ENCODE measurements at regions not wholly inside any gene's neighbourhood (a gene's known extent, or its start where the extent isn't known, plus 50 kb on each side); places are given as distances from the start of the nearest gene placed in this dataset.
A peak's percentile ranks its signal among the peaks of the same experiment; 100 is the strongest.

DNA sequence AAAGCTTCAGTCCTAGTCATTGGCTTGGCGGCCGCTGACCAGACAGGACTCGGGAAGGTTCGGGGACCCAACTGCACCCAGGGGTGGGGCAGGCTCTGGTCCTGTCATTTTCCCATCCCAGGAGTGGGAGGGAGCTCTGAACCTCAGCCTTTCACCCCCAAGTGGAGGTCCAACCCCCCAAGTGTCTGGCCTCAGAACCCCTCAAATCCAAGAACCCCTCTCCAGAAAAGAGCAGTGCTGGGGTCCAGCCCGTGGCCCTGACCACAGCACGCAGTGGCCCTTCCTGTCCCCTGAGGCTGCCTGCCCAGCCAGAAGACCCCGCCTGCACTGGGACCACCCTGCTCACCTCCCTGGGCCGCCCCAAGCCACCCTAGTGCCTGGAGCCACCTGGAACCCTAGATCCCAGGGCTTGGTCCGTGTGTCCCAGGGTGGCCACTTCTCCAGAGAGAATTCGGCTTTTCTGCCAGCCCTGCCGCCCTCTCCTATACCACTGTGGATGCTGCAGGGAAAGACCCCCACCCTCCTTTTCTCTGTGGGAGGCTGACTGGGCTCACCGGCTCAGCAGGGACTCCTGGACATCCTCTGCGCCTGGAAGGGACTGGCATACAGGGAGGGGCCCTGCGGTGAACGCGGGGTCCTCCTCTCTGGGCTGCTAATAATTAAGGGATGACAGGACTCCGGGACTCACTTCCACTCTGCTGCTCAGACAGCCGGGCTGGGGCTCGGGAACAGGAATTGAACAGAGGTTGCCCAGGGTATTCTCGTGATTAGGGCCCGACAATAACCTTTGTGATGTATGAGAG, 326.9 kb upstream of the SFSWAP start:
- H3K9me3 ChIP-seq (ENCODE audit: control insufficient read depth in 4 of 4, insufficient read depth in 3 of 4, low read length in 3 of 4) = peaks cover 0 to 3% (median 0%) of the 10 kb centered on the region in 4 donors
- WGBS, 2 donors = 56 to 67% methylated on average over 21 of the region's 21 CpGs
- no peak overlapping the region for H3K27ac ChIP-seq (ENCODE audit: low read depth in 1 of 2, low read length in 1 of 2)
- no peaks in the 10 kb centered on the region for H3K36me3 ChIP-seq (ENCODE audit: control insufficient read depth in 4 of 4, insufficient read depth in 4 of 4, low read length in 4 of 4)
- no peak for TF ChIP-seq CTCF (IDR thresholded peaks at IDR 0.05; ENCODE audit: control extremely low read depth, extremely low read depth)
- no peak overlapping the region for H3K9ac ChIP-seq (ENCODE audit: insufficient read depth in 1 of 2, low read length in 2 of 2)
- DNase-seq (no peak), ATAC-seq (ENCODE audit: insufficient read depth, low FRiP score) (peak; percentile 12)
- peaks cover 3 to 26% (median 7%) of the 10 kb centered on the region in 3 donors for H3K27me3 ChIP-seq (ENCODE audit: control insufficient read depth in 3 of 3, insufficient read depth in 3 of 3, low read length in 2 of 3)
- peaks cover 0 to 9% (median 0%) of the 10 kb centered on the region in 5 donors for H3K4me1 ChIP-seq (ENCODE audit: control insufficient read depth in 5 of 5, insufficient read depth in 5 of 5, low read length in 5 of 5)
- H3K4me3 ChIP-seq = no peak overlapping the region

- ATAC-seq (ENCODE audit: insufficient read depth, low FRiP score) (no peak), DNase-seq (no peak)
- Histone ChIP-seq H3K36me3 (ENCODE audit: control insufficient read depth in 4 of 4, insufficient read depth in 4 of 4, low read length in 4 of 4) (no peaks in the 10 kb centered on the region), H3K4me1 (ENCODE audit: control insufficient read depth in 5 of 5, insufficient read depth in 5 of 5, low read length in 5 of 5) (peaks cover 0 to 9% (median 0%) of the 10 kb centered on the region in 5 donors), H3K27ac (ENCODE audit: low read depth in 1 of 2, low read length in 1 of 2) (no peak overlapping the region), H3K9me3 (ENCODE audit: control insufficient read depth in 4 of 4, insufficient read depth in 3 of 4, low read length in 3 of 4) (peaks cover 0 to 2% (median 0%) of the 10 kb centered on the region in 4 donors), H3K27me3 (ENCODE audit: control insufficient read depth in 3 of 3, insufficient read depth in 3 of 3, low read length in 2 of 3) (peaks cover 3 to 25% (median 4%) of the 10 kb centered on the region in 3 donors), H3K9ac (ENCODE audit: insufficient read depth in 1 of 2, low read length in 2 of 2) (no peak overlapping the region), H3K4me3 (no peak overlapping the region)
- TF ChIP-seq CTCF (IDR thresholded peaks at IDR 0.05; ENCODE audit: control extremely low read depth, extremely low read depth) = no peak
- WGBS, 2 donors = 55 to 67% methylated on average over 8 of the region's 8 CpGs
These were observed 326.4 kb upstream of the SFSWAP start for GRCh38 chr12:131384544-131384855.

DNA sequence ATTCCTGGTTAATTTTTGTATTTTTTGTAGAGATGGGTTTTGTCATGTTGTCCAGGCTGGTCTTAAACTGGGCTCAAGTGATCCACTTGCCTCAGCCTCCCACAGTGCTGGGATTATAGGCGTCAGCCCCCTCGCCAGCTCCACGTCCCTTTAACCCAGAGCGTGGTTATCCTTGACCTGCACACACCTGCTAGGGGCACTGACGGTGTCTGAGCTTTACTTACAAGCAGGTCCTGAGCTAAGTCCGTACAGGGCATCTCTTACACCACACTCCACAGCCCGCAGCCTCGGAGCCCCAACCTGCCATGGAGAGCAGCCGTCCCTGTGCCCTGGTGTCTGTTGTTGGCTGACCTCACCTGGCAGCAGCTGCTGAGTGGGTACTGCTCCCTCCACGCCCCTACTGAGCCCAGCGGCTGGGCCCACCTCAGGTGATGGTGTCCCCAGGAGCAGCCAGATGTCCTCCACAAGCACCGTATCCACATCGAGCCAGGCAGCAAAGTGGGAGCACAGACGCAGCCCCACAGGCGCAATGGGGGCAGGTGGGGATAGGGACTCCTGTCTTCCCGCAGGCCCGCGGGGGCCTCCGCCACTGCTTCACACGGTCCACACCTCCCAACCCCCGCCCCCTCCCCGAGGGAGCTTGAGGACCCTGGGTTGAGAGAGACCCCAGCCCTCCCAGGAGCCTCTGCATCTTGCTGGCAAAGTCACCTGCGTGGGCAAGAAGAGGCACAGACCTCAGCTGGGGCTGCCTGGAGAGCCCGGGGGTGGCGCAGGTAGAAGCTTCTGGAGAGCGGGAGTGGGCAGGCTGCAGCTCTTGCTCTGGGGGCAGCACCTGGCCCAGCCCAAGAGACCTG, 325.4 kb upstream of the SFSWAP start:
- ATAC-seq (ENCODE audit: insufficient read depth, low FRiP score) (no peak), DNase-seq (no peak)
- Histone ChIP-seq H3K27ac (ENCODE audit: low read depth in 1 of 2, low read length in 1 of 2) (no peak overlapping the region), H3K9ac (ENCODE audit: insufficient read depth in 1 of 2, low read length in 2 of 2) (no peak overlapping the region), H3K36me3 (ENCODE audit: control insufficient read depth in 4 of 4, insufficient read depth in 4 of 4, low read length in 4 of 4) (no peaks in the 10 kb centered on the region), H3K9me3 (ENCODE audit: control insufficient read depth in 4 of 4, insufficient read depth in 3 of 4, low read length in 3 of 4) (peaks cover 0 to 2% (median 0%) of the 10 kb centered on the region in 4 donors), H3K4me3 (no peak overlapping the region), H3K27me3 (ENCODE audit: control insufficient read depth in 3 of 3, insufficient read depth in 3 of 3, low read length in 2 of 3) (peaks cover 0 to 18% (median 4%) of the 10 kb centered on the region in 3 donors), H3K4me1 (ENCODE audit: control insufficient read depth in 5 of 5, insufficient read depth in 5 of 5, low read length in 5 of 5) (peaks cover 0 to 3% (median 0%) of the 10 kb centered on the region in 5 donors)
- WGBS, 2 donors = 71 to 80% methylated on average over 24 to 26 of the region's 26 CpGs
- TF ChIP-seq CTCF (IDR thresholded peaks at IDR 0.05; ENCODE audit: control extremely low read depth, extremely low read depth) = no peak
